MM.1S (cell line): ENCODE measurements at regions not wholly inside any gene's neighbourhood (a gene's known extent, or its start where the extent isn't known, plus 50 kb on each side); places are given as distances from the start of the nearest gene placed in this dataset.

Source experiments
- DNase-seq: peaks from one replicate; pipeline ENCODE4 v3.0.0-alpha.2; 2015
- H2AFZ ChIP-seq: fragments of 300-600 bp; sonication (generic); 2 replicates; pipeline ENCODE4 v1.6.0; 2016; ENCODE audit warnings: antibody characterized with exemption, low read length
- H3F3A ChIP-seq: fragments of 300-600 bp; sonication (generic); 2 replicates; pipeline ENCODE4 v1.6.1; 2016; ENCODE audit warnings: mild to moderate bottlenecking, antibody characterized with exemption, low read length, moderate library complexity, mixed read lengths; ENCODE audit not compliant: insufficient read depth
- H3K27ac ChIP-seq: fragments of 300-600 bp; sonication (generic); 2 replicates; pipeline ENCODE4 v1.5.1; 2016; ENCODE audit warnings: mild to moderate bottlenecking, low read length
- H3K27me3 ChIP-seq: fragments of 300-600 bp; sonication (generic); replicated peaks from 2 replicates; pipeline ENCODE4 v1.6.0; 2016; ENCODE audit warnings: low read length; ENCODE audit not compliant: insufficient read depth
- H3K36me3 ChIP-seq: fragments of 300-600 bp; sonication (generic); replicated peaks from 2 replicates; pipeline ENCODE4 v1.6.1; 2016; ENCODE audit warnings: mild to moderate bottlenecking, low read length, mixed read lengths; ENCODE audit not compliant: insufficient read depth
- H3K4me1 ChIP-seq: fragments of 300-600 bp; sonication (generic); 2 replicates; pipeline ENCODE4 v1.6.1; 2016; ENCODE audit warnings: low read length, mixed read lengths
- H3K4me2 ChIP-seq: fragments of 300-600 bp; sonication (generic); 2 replicates; pipeline ENCODE4 v1.6.0; 2016; ENCODE audit warnings: low read depth, low read length
- H3K4me3 ChIP-seq: fragments of 300-600 bp; sonication (generic); 2 replicates; pipeline ENCODE4 v1.5.1; 2016; ENCODE audit warnings: low read length, mixed read lengths
- H3K79me2 ChIP-seq: fragments of 300-600 bp; sonication (generic); 2 replicates; pipeline ENCODE4 v1.6.1; 2016; ENCODE audit warnings: mixed run types, low read length, mixed read lengths
- H3K9ac ChIP-seq: fragments of 300-600 bp; sonication (generic); 2 replicates; pipeline ENCODE4 v1.6.1; 2016; ENCODE audit warnings: low read length, mixed read lengths
- H3K9me2 ChIP-seq: fragments of 300-600 bp; sonication (generic); replicated peaks from 2 replicates; pipeline ENCODE4 v1.6.1; 2016; ENCODE audit warnings: mild to moderate bottlenecking, low read length, mixed read lengths; ENCODE audit not compliant: insufficient read depth
- H3K9me3 ChIP-seq: fragments of 300-600 bp; sonication (generic); replicated peaks from 2 replicates; pipeline ENCODE4 v1.6.1; 2016; ENCODE audit warnings: mild to moderate bottlenecking, low read length, mixed read lengths; ENCODE audit not compliant: insufficient read depth
- H4K20me1 ChIP-seq: fragments of 300-600 bp; sonication (generic); 2 replicates; pipeline ENCODE4 v1.6.1; 2016; ENCODE audit warnings: mild to moderate bottlenecking, low read length, moderate library complexity, mixed read lengths; ENCODE audit not compliant: insufficient read depth
- CTCF ChIP-seq: fragments of 300-600 bp; sonication (generic); IDR thresholded peaks from 2 replicates; pipeline ENCODE4 v1.5.1; 2016; ENCODE audit warnings: antibody characterized with exemption, low read length, mixed read lengths
- EZH2 ChIP-seq: fragments of 300-600 bp; sonication (generic); optimal IDR thresholded peaks from 2 replicates; pipeline ENCODE3; 2017; ENCODE audit warnings: low read depth, mild to moderate bottlenecking, antibody characterized with exemption, low read length, mixed read lengths
- EZH2phosphoT487 ChIP-seq: fragments of 300-600 bp; sonication (generic); IDR thresholded peaks from 2 replicates; pipeline ENCODE4 v1.6.1; 2018; ENCODE audit warnings: antibody characterized with exemption, low read length

GRCh38 chr4:177182728-177183127 lies 126.9 kb upstream of the NEIL3 start:
- no peaks in the 10 kb centered on the region for H3F3A ChIP-seq
- no peak for DNase-seq
- no peak overlapping the region for H3K4me2 ChIP-seq
- H3K36me3 ChIP-seq = no peaks in the 10 kb centered on the region
- H2AFZ ChIP-seq = no peak overlapping the region
- no peaks in the 10 kb centered on the region for H4K20me1 ChIP-seq
- TF ChIP-seq EZH2 (no peak), EZH2phosphoT487 (no peak), CTCF (no peak)
- H3K9me2 ChIP-seq = no peaks in the 10 kb centered on the region
- no peak overlapping the region for H3K4me3 ChIP-seq
- no peaks in the 10 kb centered on the region for H3K9me3 ChIP-seq
- H3K27me3 ChIP-seq = no peaks in the 10 kb centered on the region
- H3K79me2 ChIP-seq = no peaks in the 10 kb centered on the region
- H3K9ac ChIP-seq = no peak overlapping the region
- H3K27ac ChIP-seq = no peak overlapping the region
- H3K4me1 ChIP-seq = no peaks in the 10 kb centered on the region

GRCh38 chr4:177185151-177185550 lies 124.5 kb upstream of the NEIL3 start:
- Histone ChIP-seq H3K79me2 (no peaks in the 10 kb centered on the region), H3K27me3 (no peaks in the 10 kb centered on the region), H3K9ac (no peak overlapping the region), H3K9me2 (no peaks in the 10 kb centered on the region), H3K36me3 (no peaks in the 10 kb centered on the region), H3K4me2 (no peak overlapping the region), H2AFZ (no peak overlapping the region), H3K9me3 (no peaks in the 10 kb centered on the region), H4K20me1 (no peaks in the 10 kb centered on the region), H3F3A (no peaks in the 10 kb centered on the region), H3K4me1 (no peaks in the 10 kb centered on the region), H3K4me3 (no peak overlapping the region), H3K27ac (no peak overlapping the region)
- DNase-seq = no peak
- no peak for TF ChIP-seq EZH2
- TF ChIP-seq EZH2phosphoT487 = no peak

GRCh38 chr4:177185579-177185978 lies 124.1 kb upstream of the NEIL3 start:
- Histone ChIP-seq H2AFZ (no peak overlapping the region), H3K79me2 (no peaks in the 10 kb centered on the region), H3K9me3 (no peaks in the 10 kb centered on the region), H3F3A (no peaks in the 10 kb centered on the region), H3K4me3 (no peak overlapping the region), H3K4me1 (no peaks in the 10 kb centered on the region), H3K27me3 (no peaks in the 10 kb centered on the region), H3K9ac (no peak overlapping the region), H4K20me1 (no peaks in the 10 kb centered on the region), H3K9me2 (no peaks in the 10 kb centered on the region), H3K4me2 (no peak overlapping the region), H3K36me3 (no peaks in the 10 kb centered on the region), H3K27ac (no peak overlapping the region)
- TF ChIP-seq EZH2phosphoT487 = no peak
- no peak for TF ChIP-seq EZH2
- no peak for TF ChIP-seq CTCF
- DNase-seq = no peak

GRCh38 chr4:177187371-177187770 lies 122.3 kb upstream of the NEIL3 start:
- TF ChIP-seq CTCF (no peak), EZH2 (no peak)
- Histone ChIP-seq H3K9ac (no peak overlapping the region), H4K20me1 (no peaks in the 10 kb centered on the region), H3K27me3 (no peaks in the 10 kb centered on the region), H3K9me3 (no peaks in the 10 kb centered on the region), H3K36me3 (no peaks in the 10 kb centered on the region), H3K4me3 (no peak overlapping the region), H3K4me2 (no peak overlapping the region), H3K27ac (no peak overlapping the region), H3K4me1 (no peaks in the 10 kb centered on the region), H3K79me2 (no peaks in the 10 kb centered on the region), H3F3A (no peaks in the 10 kb centered on the region), H2AFZ (no peak overlapping the region), H3K9me2 (no peaks in the 10 kb centered on the region)
- no peak for DNase-seq
